Stimulated activated naive CD4-positive, alpha-beta T cell treated with Interleukin-2 at 50 U/mL for 16 hours (primary cell): ENCODE measurements at regions not wholly inside any gene's neighbourhood (a gene's known extent, or its start where the extent isn't known, plus 50 kb on each side); places are given as distances from the start of the nearest gene placed in this dataset.

ENCODE experiments used
- DNase-seq: peaks from one replicate; lab custom pipeline; 2025; lab: John Stamatoyannopoulos, UW

DNA sequence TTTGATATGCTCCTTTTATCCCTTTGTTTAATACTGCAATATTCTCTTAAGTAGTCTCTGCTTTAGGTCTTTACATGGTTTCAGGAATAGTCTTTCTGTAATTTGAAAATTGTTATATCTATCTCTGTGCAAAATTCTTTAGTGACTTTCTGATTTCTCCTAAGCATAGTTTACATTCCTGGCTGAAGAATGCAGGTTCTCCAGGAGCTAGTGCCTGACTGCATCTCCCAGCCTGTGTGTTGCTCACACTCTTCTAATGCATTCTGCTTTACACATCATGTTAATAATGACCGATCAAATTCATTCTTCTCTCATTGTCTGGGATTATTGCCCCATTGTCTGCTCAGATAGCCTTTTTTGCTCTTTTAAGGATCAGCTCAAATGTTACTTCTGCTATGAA lies 1349.2 kb downstream of the DSC3 start:
- no peak for DNase-seq

DNA sequence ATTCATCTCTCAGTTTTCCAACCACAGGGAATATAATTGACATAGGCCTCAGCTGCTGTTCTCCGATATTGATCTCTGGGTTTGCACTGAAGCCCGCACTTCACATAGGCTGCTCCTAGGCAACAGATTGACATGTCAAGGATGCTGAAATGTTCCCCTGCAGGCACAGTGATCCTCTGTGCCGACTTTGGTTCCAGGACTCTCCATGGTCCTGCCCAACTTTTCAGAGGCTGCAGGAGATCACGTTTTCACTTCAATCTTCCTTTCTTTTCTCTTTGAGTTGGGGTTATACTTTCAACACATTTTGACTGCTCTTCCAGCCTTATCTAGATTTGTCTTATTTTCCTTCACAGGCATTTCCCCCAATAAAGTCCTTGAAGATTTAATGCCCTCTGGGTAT lies 1361.0 kb downstream of the DSC3 start:
- DNase-seq: no peak

DNA sequence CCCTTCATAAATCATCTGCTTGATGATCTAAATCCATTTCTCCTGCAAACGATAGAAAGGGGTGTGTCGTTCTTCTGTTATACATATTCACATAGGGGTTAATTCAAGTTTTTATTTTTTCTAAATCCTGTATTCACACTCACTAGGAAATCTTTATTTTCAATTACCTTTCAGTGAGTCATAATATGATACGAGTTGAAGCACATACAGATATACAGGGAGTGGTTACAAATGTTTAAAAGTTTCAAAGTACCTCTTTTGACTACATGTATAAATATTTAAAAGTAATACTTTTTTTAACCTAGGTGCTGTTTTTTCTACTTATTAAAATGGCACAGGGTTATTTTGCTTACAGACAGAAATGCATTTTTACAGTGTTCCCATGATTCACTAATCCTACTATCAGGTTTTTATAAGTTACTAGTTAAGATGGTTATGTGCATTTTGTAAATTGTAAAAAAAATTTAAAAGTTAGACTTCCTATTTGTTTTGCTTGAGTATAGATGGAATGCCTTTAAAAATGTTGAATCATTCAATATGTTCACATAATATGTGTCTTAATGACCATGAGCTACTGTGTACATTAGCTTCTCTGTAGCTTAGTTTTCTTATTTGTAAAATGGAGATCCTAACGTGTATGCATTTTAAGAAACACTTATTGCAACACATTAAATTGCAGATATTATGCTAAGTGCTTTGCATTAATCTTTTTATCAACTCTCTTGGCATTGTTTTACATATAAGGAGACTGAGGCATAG lies 1378.1 kb downstream of the DSC3 start:
- no peak for DNase-seq

DNA sequence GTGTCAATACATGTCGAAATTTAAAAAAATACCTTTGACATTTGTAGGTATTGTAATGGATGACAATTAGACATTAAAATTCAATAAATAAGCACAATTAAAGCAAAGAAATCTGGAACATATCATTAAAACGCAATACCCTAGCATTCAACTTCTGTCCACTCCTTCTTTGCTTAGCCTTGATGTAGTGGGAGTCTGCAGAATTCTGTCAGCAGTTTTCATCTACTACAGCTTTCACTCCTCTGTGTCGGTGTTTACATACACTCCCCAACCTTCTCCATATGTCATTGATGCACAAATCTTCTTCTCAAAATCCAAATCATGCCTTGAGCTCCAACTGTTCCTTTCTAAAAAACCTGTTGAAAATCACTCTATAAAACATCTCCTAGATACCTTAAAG lies 1380.6 kb downstream of the DSC3 start:
- DNase-seq: no peak

DNA sequence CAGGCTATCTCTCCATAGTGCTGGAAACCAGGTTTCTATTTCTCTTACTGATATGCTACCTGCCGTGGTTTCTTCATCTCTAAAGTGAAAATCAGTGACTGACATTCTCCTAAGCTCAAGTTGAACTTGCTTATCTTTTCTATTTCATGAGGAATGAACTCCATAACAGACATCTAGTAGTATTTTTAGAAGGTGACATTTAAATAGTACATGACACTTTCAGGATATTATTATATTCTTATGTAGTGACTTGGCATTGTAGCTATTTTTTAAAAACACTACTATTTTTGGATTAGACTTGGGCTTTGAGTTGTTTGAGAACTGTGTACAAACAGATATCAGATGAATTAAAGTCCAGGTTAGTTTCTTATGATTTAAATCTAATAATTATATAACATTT lies 1381.8 kb downstream of the DSC3 start:
- no peak for DNase-seq

DNA sequence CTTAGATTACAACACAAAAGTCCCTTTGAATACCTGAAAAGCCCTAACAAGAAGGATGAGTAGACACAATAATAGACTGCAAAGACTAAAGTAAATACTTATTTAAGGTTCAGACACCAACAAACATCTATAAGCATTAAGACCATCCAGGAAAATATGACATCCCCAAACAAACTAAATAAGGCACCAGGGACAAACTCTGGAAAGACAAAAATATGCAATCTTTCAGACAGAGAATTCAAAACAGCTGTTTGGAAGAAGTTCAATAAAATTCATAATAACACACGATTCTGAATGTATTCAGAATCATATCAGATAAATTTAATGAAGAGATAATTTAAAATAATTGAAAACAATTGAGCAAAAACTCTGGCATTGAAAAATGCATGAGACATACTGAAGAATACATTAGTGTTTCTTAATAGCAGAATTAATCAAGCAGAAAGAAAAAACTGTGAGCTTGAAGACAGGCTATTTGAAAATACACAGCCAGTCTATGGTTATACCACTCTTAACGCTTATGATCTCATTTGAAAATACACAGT lies 1388.8 kb downstream of the DSC3 start:
- DNase-seq: no peak

DNA sequence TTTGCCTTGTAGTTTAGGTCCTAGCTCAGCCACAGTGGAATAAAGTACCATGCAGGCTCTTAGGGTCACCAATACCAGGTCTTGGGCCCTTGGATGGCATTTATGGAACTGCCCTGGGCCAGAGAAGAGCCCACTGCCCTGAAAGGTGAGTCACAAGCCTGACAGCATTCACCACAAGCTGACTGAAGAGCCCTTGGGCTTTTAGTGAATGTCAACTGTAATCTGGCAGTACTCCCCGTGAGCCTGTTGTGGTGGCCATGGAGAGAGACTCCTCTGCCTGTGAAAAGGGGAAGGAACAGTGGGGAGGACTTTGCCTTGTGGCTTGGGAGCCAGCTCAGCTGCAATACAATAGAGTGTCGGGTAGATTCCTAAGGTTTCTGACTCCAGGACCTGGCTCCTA lies 1389.7 kb downstream of the DSC3 start:
- DNase-seq: no peak

DNA sequence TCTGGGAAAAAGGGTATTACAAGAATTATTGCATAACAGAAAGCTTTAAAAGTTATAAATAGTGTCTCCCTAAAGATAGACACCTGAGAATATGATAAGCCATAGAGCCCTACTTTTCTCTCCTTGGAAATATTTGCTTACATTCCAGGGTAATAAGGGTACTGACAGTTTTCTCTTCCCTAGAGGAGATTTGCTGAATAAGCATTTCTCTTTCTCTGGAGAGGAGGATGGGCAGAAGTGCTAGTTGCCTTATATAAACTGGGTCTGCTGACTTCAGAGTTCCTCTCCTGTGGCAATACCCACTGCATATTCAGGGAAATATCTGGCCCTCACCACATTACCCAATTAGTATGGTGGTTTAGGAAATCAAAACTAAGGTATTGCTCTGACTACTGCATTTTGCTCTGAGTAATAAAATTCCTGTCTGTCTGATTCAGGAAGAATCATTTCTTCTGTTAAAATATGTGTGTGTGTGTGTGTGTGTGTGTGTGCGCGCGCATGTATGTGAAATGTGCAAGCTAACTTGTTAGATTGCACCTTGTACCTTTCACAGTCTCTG lies 1391.3 kb downstream of the DSC3 start:
- DNase-seq: no peak

DNA sequence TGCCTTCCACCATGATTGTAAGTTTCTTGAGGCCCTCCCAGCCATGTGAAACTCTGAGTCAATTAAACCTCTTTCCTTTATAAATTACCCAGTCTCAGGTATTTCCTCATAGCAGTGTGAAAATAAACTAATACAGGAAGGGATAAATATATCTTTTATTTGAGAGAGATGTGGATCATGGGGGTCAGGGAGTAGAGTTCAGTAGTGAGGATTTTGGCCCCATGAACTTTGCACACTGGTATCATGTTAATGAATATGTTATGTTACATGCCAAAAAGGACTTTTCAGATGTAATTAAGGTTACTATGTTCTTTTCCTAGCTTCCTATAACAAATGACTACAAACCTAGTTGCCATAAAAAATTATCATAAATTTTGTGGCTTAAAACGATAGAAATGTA lies 1393.7 kb downstream of the DSC3 start:
- DNase-seq: no peak

DNA sequence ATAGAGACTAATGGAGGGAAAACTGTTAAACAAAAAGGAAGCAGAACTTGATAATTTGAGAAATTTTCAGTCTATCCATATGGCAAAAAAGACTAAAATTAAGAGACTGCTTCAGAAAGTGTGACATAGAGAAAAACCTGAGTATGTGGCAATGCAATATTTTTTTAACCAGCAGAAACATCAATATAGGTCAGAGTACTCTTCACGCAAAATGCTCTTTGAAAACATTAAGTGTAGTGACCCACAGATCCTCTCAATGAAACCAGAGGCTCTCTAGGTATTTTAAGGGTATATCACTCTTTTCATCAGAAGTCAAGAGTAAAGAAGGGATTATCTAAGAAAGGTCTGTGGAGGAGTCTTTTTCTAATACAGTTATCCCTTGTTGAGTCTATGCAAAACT lies 1394.8 kb downstream of the DSC3 start:
- DNase-seq: no peak

DNA sequence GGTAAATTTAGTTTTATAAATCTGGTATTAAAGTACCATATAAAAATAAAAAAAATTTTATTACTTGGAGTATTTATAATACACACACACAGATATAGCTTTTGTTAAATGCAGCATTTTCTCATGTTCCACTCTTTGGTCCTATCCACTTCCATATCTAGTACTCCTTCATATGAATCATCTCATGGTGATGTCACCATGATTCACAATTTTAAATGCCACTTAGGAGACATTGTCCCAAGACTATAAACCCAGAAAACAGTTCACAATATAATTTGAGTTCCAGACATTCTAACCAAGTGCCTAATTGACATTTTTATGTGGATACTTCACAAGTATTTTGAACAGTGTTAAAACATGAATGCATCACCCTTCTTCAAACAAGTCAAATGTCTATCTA lies 1398.3 kb downstream of the DSC3 start:
- no peak for DNase-seq

DNA sequence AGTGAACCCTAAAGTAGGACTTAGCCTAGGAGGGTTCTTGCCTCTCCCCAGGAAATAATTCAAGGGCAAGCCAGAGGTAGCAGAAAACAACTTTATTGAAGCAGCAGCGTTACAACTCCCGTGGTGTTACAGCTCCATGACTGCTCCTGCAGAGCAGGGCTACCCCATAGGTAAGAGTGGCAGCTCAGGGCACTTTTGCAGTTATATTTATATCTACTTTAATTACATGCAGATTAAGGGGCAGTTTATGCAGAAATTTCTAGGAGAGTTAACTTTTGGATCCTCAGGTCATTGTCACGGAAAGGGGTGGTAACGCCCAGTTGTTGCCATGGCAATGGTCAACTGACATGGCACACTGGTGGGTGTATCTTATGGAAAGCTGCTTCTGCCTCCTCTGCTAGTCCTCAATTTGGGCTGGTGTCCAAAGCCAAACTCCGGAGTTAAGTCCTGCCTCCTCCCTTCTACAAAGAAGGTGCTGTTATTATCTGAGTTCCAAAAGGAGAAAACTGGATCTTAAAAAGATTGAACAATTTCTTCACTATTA lies 1413.0 kb downstream of the DSC3 start:
- no peak for DNase-seq

DNA sequence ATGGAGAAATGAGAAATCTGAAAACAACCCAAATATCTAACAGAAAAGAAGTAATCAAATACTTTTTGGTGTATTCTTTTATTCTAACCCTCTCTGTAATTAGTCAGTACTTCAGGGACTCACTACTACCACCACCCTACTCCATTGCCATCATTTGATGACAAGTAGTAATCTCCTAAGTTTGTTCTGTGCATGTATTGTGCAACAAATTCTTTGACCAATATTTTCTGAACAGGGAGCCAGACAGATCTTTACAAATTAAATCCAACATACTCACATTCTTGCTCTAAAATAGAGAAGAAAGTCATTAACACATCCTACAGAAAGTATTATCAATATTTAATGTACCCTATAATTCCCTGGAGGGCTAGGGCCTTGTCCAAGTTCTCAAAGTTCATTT lies 1416.4 kb downstream of the DSC3 start:
- DNase-seq: no peak

DNA sequence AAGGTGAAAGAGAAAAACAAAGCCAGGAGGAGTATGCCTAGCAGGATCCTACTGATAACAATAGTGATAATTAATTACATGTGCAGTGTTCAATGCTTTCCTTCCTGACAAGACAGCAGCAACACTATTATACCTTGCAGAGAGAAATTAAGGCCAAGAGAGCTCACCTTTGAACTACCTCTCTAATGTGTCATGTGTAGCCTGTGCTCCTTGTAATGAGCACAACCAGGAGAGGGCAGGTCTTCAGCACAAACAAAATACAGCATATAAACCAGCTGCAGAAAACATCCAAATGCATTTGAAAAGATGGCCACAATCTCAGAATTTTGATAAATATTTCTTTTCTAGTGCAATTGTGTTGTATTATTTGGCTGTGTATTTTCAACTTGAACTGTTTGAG lies 1425.7 kb downstream of the DSC3 start:
- DNase-seq: no peak

DNA sequence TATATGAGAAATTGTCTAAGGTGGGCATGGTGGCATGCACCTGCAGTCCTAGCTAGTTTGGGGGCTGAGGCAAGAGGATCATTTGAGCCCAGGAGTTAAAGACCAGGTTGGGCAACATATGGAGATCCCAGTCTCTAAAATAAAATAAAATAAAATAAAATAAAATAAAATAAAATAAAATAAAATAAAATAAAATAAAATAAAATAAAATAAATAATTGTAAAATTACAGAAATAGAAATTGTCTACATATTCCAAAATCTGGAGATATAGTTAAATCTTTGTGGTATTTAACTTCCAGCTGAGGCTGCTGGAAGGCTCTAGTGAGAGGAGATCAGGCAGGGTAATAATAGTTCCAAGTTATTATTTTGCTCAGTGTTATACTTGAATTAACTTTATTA lies 1432.1 kb upstream of the CDH2 start:
- DNase-seq: no peak

DNA sequence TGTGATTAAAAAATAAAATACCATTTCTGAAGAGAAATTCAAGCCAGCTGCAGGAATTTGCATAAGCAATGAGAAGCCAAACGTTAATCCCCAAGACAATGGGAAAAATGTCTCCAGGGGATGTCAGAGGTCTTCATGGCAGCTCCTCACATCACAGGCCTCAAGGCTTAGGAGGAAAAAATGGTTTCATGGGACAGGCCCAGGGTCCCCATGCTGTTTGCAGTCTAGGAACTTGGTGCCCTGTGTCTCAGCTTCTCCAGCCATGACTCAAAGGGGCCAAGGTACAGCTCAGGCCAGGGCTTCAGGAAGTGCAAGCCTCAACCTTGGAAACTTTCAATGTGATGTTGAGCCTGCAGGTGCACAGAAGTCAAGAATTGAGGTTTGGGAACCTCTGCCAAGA lies 1428.4 kb upstream of the CDH2 start:
- no peak for DNase-seq

DNA sequence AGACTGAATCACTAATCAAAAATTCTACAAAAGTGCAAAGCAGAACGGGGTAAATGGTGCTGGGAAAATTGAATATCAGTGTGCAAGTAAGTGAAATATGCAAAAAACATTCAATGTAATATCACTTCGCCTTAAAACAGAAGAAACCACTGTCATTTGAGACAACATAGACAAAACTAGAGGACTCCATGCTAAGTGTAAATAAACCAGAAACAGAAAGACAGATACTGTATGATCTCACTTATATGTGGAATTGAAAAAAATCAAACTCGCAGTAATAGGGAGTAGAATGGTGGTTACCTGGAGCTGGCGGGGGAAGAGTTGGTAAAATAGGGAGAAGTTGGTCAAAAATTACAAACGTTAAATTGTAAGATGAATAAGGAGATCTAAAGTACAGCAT lies 1420.0 kb upstream of the CDH2 start:
- no peak for DNase-seq

DNA sequence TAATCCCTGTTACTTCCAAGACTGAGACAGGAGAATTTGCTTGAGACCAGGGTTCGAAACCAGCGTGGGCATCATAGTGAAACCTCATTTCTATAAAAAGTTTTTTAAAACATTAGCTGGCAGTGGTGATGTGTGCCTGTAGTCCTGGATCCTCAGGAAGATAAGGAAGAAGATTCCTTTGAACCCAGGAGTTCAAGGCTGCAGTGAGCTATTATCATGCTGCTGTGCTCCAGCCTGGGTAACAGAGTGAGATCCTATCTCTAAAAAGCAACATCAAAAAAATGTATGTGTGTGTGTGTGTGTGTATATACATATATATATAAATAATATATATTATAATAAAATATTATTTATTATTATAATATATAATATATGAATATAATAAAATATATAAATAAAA lies 1417.6 kb upstream of the CDH2 start:
- DNase-seq: no peak

DNA sequence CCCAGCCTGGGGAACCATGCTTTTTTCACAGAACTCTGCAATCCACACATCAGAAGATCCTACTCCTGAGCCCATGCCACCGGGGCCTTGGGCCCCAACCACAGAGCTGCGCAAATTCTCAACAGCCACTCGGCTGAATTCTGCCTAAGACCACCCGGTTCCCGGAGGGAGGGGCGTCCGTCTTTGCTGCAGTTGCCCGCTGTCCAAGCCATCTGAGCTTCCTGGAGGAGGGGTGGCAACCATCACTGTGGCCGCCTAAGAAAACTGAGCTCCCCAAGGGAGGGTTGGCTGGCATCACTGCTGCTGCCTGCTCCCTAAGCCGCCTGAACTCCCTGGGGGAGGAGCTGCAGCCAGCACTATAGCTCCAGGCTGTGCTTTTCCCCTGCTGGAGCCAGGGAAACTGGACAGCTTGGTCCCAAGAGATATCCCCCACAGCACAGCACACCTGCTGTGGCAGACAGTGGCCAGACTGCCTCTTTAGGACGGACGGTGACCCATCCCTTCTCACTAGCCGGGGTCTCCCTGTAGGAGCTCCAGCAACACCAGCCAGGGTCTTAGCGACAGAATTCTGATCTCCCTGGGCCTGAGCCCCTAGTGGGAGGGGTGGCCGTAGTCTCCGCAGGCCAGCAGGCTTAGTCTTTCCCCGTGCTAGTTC lies 1411.6 kb upstream of the CDH2 start:
- no peak for DNase-seq

DNA sequence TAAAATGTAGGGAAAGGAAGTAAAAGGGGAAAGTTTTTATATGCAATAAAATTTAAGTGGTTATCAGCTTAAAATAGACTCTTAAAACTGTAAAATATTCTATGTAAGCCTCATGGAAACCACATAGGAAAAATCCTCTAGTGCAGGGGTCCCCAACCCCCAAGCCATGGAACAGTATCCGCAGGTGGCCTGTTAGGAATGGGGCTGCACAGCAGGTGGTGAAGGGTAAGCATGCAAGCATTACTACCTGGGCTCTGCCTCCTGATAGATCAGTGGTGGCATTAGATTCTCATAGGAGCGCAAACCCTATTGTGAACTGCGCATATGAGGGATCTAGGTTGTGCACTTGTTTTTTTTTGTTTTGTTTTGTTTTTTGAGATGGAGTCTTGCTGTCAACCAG lies 1409.3 kb upstream of the CDH2 start:
- DNase-seq: no peak

DNA sequence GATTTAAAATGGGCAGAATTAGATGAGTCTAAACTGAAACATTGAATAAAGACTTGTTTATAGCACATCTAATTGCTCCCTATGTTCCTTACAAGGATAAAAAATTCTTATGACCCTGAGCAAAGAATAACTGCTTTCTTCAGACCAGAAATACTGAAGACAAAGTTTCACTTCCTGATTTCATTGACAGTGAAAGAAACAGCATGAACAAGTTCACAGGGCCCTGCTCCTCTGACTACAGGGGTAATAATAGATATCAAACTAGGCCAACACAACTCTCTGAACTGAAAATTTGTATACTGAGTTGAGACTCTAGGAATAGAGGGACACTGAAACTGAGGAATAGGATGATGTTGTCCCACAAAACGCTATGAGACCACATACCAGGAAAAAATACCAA lies 1383.3 kb upstream of the CDH2 start:
- DNase-seq: no peak

DNA sequence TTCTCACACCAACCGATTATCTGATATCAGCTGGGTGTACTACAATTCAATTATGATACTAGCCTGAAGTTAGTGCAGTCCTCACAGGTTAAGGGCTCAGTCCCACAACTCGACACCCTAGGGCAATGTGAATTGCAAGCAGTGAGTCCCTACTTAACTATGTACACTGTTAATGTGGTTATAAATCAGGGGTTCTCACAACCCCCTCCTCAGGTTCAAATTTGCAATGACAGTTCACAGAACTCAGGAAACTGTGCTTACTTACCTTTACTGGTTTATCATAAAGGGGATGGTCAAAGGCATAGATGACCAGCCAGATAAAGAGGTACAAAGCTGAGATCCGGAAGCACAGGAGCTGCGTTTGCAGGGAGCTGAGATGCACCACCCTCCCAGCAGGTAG lies 1379.1 kb upstream of the CDH2 start:
- no peak for DNase-seq

DNA sequence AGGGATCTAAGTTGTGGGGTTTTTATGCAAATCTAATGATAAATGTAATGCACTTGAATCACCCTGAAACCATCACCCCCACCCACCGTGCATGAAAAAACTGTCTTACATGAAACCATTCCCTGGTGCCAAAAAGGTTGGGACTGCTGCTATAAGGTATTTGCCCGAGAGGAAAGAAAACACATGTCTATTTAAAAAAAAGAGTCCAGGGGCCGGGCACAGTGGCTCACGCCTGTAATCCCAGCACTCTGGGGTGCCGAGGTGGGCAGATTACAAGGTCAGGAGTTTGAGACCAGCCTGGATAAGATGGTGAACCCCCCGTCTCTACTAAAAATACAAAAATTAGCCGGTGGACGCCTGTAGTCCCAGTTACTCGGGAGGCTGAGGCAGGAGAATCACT lies 1372.8 kb upstream of the CDH2 start:
- no peak for DNase-seq
